Central memory CD4-positive, alpha-beta T cell (primary cell): ENCODE measurements at regions not wholly inside any gene's neighbourhood (a gene's known extent, or its start where the extent isn't known, plus 50 kb on each side); places are given as distances from the start of the nearest gene placed in this dataset.
A peak's percentile ranks its signal among the peaks of the same experiment; 100 is the strongest.

Experiments used
- DNase-seq: peaks from one replicate; pipeline ENCODE4 v3.0.0; 2022

- no peak for DNase-seq
These were observed 138.7 kb upstream of the RBMS1 start for GRCh38 chr2:160632084-160632975.

- DNase-seq = no peak
These were observed 140.8 kb upstream of the RBMS1 start for GRCh38 chr2:160634436-160634835.

GRCh38 chr2:160635488-160635887 is 141.9 kb upstream of the RBMS1 start:
- DNase-seq = no peak

GRCh38 chr2:160639472-160639871 is 145.9 kb upstream of the RBMS1 start:
- DNase-seq = no peak

- DNase-seq = no peak
These were observed 153.3 kb upstream of the RBMS1 start for GRCh38 chr2:160646684-160647444.

- DNase-seq = no peak
These were observed 154.5 kb upstream of the RBMS1 start for GRCh38 chr2:160647967-160648685.

- DNase-seq = no peak
These were observed 156.1 kb upstream of the RBMS1 start for GRCh38 chr2:160649698-160650097.

- no peak for DNase-seq
These were observed 156.8 kb upstream of the RBMS1 start for GRCh38 chr2:160650196-160651118.

- DNase-seq = no peak
These were observed 158.0 kb upstream of the RBMS1 start for GRCh38 chr2:160651416-160652200.

- peak; percentile 67 for DNase-seq
These were observed 158.6 kb upstream of the RBMS1 start for GRCh38 chr2:160652236-160652635.

GRCh38 chr2:160657196-160657595 is 163.6 kb upstream of the RBMS1 start:
- no peak for DNase-seq

GRCh38 chr2:160658851-160659250 is 165.2 kb upstream of the RBMS1 start:
- DNase-seq = no peak

- no peak for DNase-seq
These were observed 167.1 kb upstream of the RBMS1 start for GRCh38 chr2:160660741-160661140.

GRCh38 chr2:160664603-160665140 is 171.1 kb upstream of the RBMS1 start:
- DNase-seq = no peak

GRCh38 chr2:160666154-160667060 is 172.8 kb upstream of the RBMS1 start:
- DNase-seq = peak; percentile 6

- no peak for DNase-seq
These were observed 174.2 kb upstream of the RBMS1 start for GRCh38 chr2:160667811-160668210.

- no peak for DNase-seq
These were observed 177.0 kb upstream of the RBMS1 start for GRCh38 chr2:160670618-160671017.

- no peak for DNase-seq
These were observed 178.6 kb upstream of the RBMS1 start for GRCh38 chr2:160672211-160672610.

GRCh38 chr2:160674146-160674750 is 180.6 kb upstream of the RBMS1 start:
- no peak for DNase-seq
